Activated naive CD4-positive, alpha-beta T cell treated with Interleukin-2 at 50 U/mL for 16 hours (primary cell): ENCODE measurements at regions not wholly inside any gene's neighbourhood (a gene's known extent, or its start where the extent isn't known, plus 50 kb on each side); places are given as distances from the start of the nearest gene placed in this dataset.

Experiments used
- DNase-seq: peaks from one replicate; pipeline ENCODE4 v3.0.0-alpha.2; 2020

GRCh38 chr5:163623524-163623923, 118.1 kb downstream of the MAT2B start:
- DNase-seq = no peak

GRCh38 chr5:163623986-163624385, 118.6 kb downstream of the MAT2B start:
- no peak for DNase-seq

GRCh38 chr5:163624431-163624830, 119.0 kb downstream of the MAT2B start:
- no peak for DNase-seq

- DNase-seq = no peak
Measured at GRCh38 chr5:163626904-163627434, 121.5 kb downstream of the MAT2B start.

GRCh38 chr5:163631856-163632255, 126.4 kb downstream of the MAT2B start:
- DNase-seq = no peak

- DNase-seq = no peak
Measured at GRCh38 chr5:163633926-163634460, 128.6 kb downstream of the MAT2B start.

GRCh38 chr5:163635631-163636030, 130.2 kb downstream of the MAT2B start:
- DNase-seq = no peak

GRCh38 chr5:163642904-163643303, 137.5 kb downstream of the MAT2B start:
- DNase-seq = no peak

GRCh38 chr5:163645421-163646416, 140.3 kb downstream of the MAT2B start:
- no peak for DNase-seq

GRCh38 chr5:163649514-163649913, 144.1 kb downstream of the MAT2B start:
- DNase-seq = no peak

GRCh38 chr5:163653526-163653925, 148.1 kb downstream of the MAT2B start:
- DNase-seq = no peak

GRCh38 chr5:163658702-163659567, 153.5 kb downstream of the MAT2B start:
- no peak for DNase-seq

GRCh38 chr5:163659568-163659902, 154.1 kb downstream of the MAT2B start:
- no peak for DNase-seq

- DNase-seq = no peak
Measured at GRCh38 chr5:163660486-163660885, 155.1 kb downstream of the MAT2B start.

GRCh38 chr5:163661360-163661759, 155.9 kb downstream of the MAT2B start:
- no peak for DNase-seq

- DNase-seq = no peak
Measured at GRCh38 chr5:163670036-163670435, 164.6 kb downstream of the MAT2B start.

GRCh38 chr5:163677092-163677491, 171.7 kb downstream of the MAT2B start:
- DNase-seq = no peak

GRCh38 chr5:163682234-163682633, 176.8 kb downstream of the MAT2B start:
- no peak for DNase-seq

- no peak for DNase-seq
Measured at GRCh38 chr5:163687414-163687813, 182.0 kb downstream of the MAT2B start.

- no peak for DNase-seq
Measured at GRCh38 chr5:163692091-163692490, 186.7 kb downstream of the MAT2B start.

- no peak for DNase-seq
Measured at GRCh38 chr5:163695830-163696578, 190.6 kb downstream of the MAT2B start.

GRCh38 chr5:163696579-163696887, 191.1 kb downstream of the MAT2B start:
- DNase-seq = no peak
